Endothelial cell of hepatic sinusoid (primary cell): ENCODE measurements at regions not wholly inside any gene's neighbourhood (a gene's known extent, or its start where the extent isn't known, plus 50 kb on each side); places are given as distances from the start of the nearest gene placed in this dataset.

Experiments
- in situ Hi-C: cut with HindIII; loops from 2 replicates; pipeline ENCODE4 v1.10.0; 2017; ENCODE audit warnings: low sequenced_read_pairs

DNA sequence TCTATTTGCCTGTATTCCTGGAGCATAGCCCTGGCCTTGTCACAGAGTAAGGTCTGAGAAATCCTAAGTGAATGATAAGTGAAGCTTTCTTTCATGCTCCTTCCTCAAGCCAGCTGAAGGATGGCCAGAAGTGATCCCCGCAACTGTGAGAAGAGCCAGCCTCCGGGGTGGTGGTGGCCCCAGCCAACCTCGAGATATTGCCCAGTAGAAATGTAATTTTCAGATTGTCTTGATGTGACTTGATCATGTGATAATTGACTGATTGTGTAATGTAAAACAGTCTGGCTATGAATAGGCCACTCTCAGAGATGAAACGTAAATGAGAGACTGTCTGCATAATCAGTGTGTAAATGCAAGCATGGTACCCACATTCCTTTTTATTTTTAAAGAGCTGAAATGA, 242.4 kb upstream of the CAMK1G start:
- in situ Hi-C loops = no loop called here

DNA sequence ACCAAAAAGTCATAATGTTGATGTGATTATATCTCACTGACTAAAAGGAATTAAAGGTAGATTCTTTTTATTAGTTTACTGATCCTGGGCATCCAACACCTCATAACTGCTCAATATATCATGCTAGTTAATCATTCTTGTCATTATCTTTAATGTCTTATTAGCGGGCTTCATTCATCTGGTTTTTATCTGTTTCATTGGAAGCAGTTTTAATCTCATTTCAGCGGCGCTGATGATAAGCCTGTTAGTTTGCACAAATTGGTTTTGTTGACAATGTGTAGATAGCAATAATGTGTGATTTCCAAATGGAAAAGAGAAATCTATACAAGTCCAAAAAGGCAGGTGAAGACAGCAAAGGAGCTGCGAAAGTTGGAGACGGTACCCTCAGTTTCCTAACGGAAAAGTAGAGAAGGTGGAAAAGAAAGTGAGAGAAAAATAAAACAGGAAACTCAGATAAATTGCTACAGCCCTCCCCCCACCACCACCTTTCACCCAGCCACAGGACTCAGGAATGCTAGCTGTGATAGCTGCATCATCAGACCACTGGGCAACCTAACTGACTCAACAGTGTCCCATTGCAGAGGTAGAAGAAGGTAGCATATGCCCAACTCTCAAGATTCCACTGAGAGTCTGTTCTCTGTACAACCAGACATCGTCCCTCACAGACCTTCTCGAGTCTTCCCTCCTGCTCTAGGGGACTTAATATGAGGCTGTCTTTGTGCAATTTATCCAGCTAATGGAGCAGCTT, 241.7 kb upstream of the CAMK1G start:
- in situ Hi-C loops = no loop called here

DNA sequence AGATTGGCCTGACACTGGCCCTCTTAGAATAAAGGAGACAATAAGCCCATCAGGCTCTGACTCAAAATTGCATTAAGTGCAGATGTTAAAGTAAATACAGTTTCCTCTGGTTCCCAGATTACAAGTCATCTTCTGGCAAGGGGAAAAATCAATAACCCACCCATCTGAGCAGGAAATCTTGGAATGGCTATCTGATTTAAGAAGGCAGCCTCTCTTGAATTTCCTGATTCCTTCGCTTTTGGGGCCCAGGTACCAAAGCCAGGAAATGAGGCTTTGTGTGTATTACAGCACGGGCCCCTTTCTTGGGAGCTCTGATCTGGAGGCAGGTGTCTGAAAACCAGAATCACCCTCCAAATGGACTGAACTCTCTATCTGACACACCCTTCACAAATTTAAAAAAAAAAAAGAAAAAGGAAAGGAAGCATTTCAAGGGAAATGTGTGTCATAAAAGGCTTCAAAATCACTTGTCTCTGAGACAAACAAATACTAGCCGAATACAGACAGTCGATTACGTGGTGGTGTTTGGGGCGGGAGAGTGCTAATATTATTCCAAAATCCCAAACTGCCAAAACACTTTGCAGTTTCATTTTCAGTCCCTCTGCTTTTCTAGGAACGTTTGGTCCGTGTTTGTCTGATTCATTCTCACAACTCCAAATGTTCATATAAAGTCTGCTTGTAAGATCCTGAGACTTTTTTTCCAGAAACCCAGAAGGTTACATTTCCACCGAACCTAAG, 240.9 kb upstream of the CAMK1G start:
- in situ Hi-C loops = no loop called here

DNA sequence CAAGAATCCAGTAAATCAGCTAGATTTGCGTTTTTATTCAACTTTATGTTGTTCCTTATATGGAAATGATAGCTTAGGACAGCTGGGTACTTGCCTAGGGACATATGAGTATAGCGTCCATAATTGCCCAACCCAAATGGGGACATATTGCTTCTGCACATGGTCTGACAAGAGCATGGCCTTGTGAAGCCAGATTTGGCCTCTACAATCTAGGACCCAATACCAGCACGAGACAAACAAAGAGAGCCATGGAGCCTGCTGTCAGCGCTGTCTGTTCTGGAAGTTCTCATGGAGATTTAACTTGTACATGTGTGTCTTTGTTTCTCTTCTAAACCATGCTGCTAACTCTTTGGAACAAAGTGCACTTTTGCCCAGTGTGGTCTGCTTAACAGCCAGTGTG, 240.0 kb upstream of the CAMK1G start:
- in situ Hi-C loops = no loop called here

DNA sequence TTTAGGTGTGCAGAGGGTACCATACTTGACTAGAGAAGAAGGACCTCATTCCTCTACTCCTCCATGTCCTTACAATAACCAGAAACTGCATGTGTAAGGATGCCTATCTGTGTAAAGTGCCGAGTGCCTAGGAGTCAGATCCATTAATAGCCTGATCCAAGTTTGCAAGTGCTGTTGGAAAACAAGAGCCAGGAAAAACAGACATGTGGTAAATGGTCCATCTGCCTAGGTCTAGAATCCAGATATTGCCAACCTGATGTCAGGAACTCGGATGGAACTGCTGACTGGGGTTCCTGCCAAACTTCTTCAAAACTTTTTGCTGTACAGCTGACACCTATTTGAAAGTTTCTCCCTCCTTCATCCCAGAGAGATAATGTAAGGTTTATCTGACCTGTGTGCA, 239.4 kb upstream of the CAMK1G start:
- in situ Hi-C loops = no loop called here

DNA sequence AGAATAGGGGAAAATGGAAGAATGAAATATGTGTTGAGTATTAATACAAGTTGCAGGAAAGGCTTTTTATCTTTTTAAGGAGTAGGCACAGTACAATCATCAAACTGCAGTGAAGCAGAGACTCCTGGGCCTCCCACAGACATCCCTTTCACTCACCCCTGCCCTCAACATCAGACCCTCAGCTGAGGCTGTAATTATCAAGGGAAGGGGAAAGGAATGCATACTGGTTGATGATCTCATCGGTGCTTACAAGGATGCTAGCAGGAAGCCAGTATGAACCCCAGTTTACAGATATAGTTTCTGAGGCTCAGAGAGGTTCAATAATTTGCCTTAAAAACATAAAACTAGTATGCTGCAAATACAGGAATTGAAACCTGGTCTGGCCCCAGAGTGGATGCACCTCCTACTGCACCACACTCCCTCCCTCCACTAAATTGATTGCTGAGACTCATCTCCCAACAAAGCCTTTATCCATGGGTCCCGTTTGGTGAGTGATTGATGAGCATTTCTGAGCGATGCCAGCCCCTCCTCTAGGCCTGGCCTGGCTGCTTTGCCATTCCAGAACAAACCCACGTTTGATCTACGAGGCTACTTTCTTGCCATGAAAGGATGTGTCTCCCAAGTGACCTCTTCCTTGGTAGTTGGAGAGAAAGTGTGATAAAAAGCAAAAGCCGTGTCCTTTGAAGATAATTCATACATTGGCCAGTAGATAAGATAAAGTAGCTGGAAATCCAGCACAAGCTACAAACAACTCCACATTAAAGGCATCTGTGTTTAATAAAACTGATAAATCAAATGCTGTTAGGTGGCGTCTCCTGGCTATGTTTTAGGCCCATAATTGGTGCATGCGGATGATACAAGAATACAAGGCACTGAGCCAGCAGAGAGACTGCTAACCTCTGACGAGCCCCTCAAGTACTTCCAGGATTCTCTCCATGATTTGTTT, 233.9 kb upstream of the CAMK1G start:
- in situ Hi-C loops = loop anchor here (5.0 to 10.0 kb wide), 2 partner anchors 65 to 102 kb away; no protein-coding TSS in a partner anchor

DNA sequence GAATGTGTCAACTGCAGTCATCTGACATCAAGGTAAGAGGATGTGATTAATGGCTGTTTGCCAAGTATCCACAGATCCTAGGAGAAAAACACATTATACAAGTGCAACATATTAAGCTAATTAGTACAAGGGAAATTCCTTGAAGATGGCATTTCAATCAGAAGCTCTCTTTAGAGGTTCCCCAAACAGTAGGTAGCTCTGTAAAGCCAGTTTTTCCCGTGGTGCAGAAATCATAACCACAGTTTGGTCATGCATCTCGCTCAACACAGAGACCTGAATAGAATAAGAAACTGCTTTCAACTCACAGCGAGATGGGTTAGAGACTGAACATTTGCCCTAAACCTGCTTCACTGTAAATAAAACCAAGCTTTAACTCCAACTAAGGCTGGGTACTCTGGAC, 230.5 kb upstream of the CAMK1G start:
- in situ Hi-C loops = loop anchor here (5.0 to 10.0 kb wide), 2 partner anchors 62 to 106 kb away; no protein-coding TSS in a partner anchor

DNA sequence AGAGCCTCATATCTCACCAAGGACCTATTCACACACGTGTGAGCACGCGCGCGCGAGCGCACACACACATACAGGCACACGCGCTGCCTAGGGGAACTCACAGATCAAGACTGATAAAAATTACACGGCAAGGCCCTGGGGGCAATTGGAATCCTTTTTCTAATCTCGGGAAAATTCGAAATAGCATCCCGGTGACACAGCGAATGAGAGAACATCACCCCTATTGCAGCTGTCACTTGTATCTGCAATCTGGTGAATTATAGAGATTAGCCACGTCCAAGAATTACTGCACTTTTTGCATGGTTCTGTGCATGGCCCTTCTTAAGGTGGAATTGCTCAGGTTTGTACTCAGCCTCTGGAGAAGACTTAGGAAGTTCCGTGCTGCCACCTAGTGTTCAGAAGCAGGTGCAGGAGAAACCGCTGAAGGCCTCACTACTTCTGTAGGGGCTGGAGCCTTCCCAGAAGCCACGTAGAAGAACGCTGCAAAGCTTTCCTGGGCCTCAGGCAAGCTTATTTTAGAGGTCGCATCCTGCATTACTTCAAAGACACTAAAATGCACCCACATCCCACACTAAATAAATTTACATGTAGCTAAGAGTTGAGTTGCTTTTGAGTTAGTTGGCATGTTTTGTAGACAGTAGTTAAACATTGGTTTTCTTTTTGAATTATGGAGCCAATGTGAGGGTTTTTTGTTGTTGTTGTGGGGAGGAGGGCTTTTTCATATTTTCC, 229.2 kb upstream of the CAMK1G start:
- in situ Hi-C loops = loop anchor here (5.0 to 10.0 kb wide), 2 partner anchors 61 to 107 kb away; no protein-coding TSS in a partner anchor

DNA sequence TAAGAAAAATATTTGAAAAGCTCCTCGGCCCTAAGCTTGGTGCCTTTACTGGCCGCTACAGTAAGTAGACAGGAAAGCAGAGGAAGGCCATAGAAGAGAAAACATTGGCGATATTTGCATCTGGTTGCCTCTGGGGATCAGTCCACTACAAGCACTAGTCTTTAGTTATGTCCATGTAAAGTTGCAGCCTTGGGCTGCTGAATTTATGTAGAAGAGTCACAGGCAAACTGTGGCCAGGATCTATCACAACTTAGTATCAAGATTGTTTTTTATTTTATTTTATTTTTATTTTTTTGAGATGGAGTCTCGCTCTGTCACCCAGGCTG, 228.7 kb upstream of the CAMK1G start:
- in situ Hi-C loops = loop anchor here (5.0 to 10.0 kb wide), 2 partner anchors 60 to 108 kb away; no protein-coding TSS in a partner anchor

DNA sequence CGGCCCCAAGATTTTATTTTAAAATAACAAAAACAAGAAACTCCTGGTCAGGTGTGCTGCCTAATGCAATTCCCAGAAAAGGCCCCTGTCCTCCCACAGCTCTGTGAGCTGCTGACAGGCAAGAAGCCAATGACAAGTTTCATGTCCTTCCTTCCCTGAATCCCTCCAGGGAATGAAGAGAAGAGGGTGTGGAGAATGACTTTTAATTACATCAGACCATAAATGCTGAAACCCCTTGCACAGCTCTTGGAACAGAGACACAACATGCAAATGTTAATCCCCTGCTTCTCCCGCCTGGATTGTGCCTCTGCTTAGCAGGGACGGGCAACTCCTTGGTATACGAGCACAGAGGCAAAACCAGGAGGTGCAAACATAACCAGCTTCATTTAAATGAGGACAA, 228.1 kb upstream of the CAMK1G start:
- in situ Hi-C loops = loop anchor here (10.0 kb wide), 1 partner anchor 59 kb away; no protein-coding TSS in a partner anchor

DNA sequence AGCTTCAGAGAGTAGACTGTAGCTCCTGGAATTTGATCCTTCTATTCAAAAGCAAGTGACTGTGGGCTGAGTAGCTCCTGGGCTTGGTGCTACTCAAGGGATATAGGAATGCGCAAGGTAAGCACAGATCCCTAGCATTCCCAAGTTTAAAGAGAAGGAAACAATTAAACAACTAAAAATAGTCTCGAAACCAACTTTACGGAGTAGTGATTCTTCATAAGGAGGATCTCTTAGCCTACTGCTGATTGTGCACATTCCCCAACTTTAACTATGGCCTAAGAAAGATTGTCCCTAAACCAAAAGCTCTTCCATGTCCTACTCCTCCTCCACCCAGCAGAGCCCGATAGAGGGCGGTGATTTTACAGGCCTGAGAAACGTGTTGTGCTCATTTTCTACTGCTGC, 226.5 kb upstream of the CAMK1G start:
- in situ Hi-C loops = loop anchor here (10.0 kb wide), 1 partner anchor 58 kb away; no protein-coding TSS in a partner anchor

DNA sequence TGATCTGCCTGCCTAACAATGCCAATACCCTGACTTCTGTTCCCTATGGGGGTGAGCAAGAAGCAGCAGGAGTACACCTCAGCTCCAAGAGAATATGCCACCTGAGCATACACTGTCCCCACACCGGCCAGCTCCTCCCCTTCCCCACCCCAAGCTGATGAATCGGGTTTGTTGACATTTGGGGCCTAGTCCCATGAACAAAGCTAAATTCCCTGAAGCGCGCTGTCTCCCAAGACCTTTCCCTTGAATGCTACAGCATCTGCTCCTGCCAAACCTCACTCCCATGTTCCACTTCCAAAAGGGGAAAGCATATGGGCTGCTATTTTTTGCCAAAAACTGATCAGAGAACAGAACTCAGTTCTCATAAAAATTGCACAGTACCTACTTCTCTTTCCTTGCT, 220.4 kb upstream of the CAMK1G start:
- in situ Hi-C loops = no loop called here

DNA sequence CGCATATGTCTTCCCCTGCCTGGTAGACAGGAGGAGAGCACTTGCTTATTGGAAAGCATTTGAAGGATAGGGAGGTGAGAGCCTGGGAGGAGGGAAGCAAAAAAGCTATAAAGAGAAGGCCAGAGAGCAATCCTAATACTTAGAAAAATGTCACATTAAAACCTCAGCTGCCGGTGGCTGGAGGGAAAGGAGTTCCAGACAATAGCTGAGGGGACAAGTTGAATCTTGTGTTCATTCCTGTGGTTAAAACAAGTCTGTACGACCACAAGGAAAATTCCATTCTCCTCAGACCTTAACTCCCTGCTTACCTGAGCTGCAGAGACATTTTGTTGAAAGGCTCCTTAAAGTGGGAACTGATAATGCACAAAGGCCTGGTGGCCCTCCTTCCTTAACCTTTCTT, 218.8 kb upstream of the CAMK1G start:
- in situ Hi-C loops = no loop called here

DNA sequence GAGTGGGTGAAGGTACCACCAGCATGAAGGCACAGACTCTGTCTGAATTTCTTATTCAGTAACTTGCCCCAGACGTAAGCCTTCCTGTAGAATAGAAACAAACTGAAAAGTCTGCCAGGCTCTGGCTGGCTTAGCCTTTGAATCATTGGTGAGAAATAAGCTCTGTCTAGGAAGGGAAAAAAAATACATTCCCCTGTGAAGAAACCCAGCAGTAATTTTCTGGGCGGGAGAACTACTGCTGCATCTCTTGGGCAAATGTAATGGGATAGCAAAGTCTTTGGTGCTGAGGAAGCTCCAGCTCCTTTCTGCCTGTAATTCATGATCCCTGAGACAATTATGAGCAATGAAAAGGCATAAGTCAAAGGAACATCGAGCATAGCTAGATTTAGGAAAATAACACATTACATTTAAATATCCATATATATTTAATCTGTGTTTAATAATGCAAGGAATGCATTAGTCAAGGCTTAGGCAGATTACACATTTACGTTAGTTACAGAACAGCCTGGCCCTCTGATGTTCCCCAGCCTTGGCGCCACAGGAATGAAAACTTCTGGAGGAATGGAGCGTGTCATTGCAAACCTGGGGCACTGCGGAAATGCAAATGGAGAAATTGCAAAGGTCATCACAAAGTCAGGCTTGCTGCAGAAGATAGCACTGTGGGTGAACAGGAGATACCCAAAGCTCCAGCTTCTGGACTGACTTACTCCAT, 216.3 kb upstream of the CAMK1G start:
- in situ Hi-C loops = no loop called here

DNA sequence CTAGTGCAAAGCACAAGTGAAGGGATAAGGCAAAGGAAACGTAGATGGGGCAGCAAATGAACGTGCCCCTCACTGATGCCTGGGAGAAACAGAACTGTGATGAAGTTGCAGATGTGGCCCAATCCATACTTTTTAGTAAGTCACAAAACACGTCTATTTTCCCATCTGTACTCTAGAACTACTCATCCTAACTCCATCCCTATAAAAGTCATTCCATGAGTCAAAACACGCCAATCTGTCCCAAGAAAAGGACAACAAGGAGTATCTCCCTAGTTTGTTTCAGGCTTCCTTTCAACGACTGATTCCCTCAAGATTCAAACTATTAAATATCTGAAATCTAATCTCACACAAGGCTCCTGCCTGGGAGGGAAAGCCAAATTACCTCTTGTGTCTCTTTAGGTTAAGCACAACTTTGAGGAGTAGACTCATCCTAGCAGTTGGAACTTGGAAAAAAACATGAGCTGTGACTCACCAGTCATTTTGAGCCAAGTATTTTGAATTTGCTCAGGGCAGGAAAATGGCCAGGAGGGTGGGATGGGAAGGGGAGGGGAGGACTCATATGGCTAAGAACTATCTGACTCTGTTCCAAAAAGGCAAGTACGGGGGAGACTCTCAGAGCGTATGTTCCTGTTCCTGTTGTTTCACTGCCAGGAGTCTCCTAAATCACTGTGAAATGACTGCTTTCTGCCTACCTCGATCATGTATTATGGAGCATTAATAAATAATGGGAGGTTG, 214.5 kb upstream of the CAMK1G start:
- in situ Hi-C loops = no loop called here

DNA sequence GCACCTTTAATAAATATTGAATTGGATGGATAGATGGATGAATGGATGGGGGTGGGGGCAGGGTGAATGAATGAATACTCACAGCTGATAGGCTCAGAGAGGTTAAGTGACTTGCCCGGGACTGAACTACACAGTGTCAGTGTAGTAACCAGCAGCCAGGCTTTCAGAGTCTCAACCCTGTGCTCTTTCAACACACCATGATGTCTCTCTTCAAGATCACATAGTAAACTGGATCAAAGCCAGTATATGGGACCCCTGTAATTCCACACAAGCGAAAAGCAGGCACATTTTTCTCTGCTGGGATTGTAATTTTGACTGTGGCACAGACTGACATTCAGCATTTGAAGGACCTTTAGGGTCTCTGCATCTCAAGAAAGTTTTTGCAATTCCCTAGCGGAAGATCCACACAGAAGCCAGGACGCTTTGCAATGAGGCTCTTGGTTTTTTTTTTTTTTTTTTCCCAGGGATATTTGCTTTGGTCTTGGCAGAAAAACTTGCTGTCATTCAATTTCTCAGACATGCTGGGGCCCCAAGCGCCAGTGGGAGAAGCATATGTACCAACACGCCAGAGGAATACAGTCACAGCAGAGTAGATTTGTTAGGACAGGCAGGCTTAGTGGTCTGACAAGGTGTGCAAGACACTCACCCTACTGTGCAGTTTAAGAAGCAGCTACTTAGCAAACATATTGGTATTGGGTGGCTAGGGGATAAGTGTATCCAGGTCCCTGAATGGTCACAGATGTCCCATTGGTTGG, 213.1 kb upstream of the CAMK1G start:
- in situ Hi-C loops = no loop called here

DNA sequence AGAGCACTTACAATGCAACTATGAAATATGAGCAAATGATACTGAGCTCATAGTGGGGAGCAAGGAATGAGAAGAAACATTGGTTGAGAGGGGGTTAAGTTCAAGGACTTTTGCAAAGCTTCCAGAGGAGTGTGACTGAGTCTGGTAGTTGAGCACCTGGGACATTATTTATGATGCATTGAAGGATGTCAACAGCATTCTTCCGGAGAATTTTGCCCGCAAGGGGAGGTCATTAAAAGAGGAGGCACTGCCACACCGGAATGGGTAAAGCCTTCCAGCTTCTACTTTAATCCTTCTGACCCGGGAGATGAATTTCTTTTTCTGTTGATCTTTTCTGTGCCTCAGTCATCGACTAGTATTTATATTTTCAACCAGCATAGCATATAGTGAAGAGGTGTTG, 208.4 kb upstream of the CAMK1G start:
- in situ Hi-C loops = no loop called here

DNA sequence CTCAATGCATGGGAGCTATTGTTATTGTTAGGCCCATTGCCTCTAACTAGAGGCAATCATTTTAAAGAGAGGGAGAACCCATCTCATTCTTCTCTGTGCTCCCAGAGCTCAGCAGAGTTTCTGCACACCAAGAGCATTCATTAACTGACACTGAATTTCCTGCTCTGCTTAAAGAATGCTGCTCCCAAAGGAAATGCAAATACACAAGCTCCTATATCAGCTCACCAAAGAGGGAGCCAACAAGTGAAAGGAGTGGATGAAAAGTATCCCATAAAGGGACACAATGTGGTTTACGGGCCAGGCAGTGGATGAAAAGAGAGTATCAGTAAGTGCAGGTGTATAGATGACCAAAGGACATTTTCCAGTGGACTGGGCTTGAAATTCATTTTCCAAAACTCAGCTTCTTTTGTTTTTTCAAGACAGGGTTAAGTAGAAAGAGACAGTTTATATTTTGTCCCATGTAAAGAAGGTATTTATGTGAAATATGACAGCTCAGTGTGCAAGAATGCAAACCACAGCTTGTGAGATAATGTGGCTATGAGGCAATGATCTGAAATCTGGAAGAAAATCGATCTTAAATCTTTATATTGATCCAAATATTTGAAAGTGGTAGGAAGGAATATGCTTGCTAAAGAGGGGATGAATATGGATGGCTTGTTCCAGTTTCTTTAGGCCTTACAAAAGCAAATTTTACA, 207.7 kb upstream of the CAMK1G start:
- in situ Hi-C loops = no loop called here
